Body of pancreas (tissue), 4 donors: ENCODE measurements at regions not wholly inside any gene's neighbourhood (a gene's known extent, or its start where the extent isn't known, plus 50 kb on each side); places are given as distances from the start of the nearest gene placed in this dataset.

Experiments used
- CTCF ChIP-seq, 7 experiments: fragments of 450-650 bp in 4 of 7; fragments of 200-600 bp in 3 of 7; sonication (generic) in 3 of 7; IDR thresholded peaks; one replicate each; pipeline ENCODE4 v1.5.1; 2016 to 2019; ENCODE audit warnings: antibody characterized with exemption in 7 of 7
- POLR2A ChIP-seq, 3 donors: fragments of 450-650 bp; IDR thresholded peaks; one replicate each; pipeline ENCODE4 v1.6.1; 2016; ENCODE audit warnings: antibody characterized with exemption in 3 of 3, mild to moderate bottlenecking in 2 of 3

GRCh38 chr9:15371448-15371845 lies 51.2 kb upstream of the SNAPC3 start:
- TF ChIP-seq CTCF (IDR thresholded peaks at IDR 0.05) (no peak), POLR2A (IDR thresholded peaks at IDR 0.05) (no peak)
